ENCODE measurements at regions not wholly inside any gene's neighbourhood (a gene's known extent, or its start where the extent isn't known, plus 50 kb on each side); places are given as distances from the start of the nearest gene placed in this dataset.

GRCh38 chr22:48088251-48088650 lies 1325.8 kb downstream of the TBC1D22A start:
- DNase-seq (ENCODE audit: extremely low read depth in 1 of 2, low read depth in 1 of 2): no peak

DNA sequence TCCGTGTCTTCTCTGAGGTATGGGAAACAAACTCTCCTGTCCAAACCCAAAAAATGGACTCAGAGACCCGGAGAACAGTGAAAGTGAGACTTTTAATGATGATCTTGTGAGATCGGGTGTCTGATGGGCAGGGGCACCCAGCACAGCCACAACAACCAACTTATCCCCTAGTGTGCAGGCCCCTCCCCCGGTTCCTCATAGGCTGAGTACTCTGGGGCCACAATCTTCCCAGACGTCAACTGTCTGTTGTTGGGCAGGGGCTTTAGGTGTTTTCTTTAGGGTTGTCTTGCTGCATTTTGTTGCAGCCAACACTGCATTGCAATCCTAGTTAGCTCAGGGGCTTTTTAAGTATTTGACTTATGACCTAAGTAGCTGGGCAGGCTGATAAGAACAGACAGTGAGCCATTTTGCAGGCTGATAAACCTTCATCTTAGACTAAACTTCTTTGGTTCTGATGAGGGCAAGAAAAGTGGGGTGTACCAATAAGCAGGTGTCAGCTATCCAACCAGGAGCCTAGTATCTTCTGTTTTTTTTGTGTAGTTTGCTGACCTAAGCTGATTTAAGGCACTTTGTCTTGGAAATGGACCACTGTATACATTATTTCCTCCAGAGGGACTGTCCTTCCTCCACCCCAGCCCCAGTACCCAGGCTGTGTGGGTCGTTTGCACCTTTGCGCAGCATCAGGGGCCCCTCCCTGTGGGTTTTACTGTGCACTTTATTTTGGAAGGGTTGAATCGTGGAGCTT lies 1323.6 kb downstream of the TBC1D22A start:
- no peak for DNase-seq (ENCODE audit: extremely low read depth in 1 of 2, low read depth in 1 of 2)

GRCh38 chr22:48084729-48085050 lies 1322.2 kb downstream of the TBC1D22A start:
- DNase-seq (ENCODE audit: extremely low read depth in 1 of 2, low read depth in 1 of 2): no peak

DNA sequence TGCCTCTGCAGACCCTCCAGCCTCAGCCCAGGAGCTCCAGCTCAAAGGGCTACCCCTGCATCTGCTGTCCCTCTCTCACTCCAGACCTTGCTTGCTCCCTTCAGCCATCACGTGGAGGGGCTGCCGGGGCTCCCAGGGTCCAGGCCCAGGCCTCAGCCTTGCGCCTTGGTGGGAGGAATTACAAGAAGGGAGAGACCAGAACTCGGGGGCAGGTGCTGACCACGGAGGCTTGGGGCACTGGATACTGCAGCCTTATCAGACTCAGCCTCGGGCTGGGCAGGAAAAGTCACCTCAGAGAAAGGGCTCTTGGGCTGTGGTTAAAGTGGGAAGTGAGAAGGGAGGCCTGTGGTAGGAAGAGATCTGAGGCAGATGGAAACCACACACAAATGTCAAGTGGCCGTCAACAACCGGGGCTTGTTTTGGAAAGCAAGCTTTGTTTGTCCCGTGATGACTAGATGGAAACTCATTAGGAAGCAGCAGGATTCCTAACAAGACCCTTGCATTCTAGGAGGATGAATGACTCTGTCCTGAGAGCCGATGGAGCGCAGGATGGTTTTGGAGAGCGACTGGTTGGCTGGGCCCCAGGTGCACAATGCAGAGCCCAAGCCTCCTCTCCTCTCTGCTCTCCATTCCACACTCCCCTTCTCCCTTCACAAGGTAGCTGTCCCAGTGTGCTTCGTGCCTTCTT lies 1321.7 kb downstream of the TBC1D22A start:
- no peak for DNase-seq (ENCODE audit: extremely low read depth in 1 of 2, low read depth in 1 of 2)

GRCh38 chr22:48083502-48083901 lies 1321.1 kb downstream of the TBC1D22A start:
- DNase-seq (ENCODE audit: extremely low read depth in 1 of 2, low read depth in 1 of 2): no peak

GRCh38 chr22:48082284-48082683 lies 1319.8 kb downstream of the TBC1D22A start:
- DNase-seq (ENCODE audit: extremely low read depth in 1 of 2, low read depth in 1 of 2): no peak

GRCh38 chr22:48081281-48081680 lies 1318.8 kb downstream of the TBC1D22A start:
- no peak for DNase-seq (ENCODE audit: extremely low read depth in 1 of 2, low read depth in 1 of 2)

GRCh38 chr22:48080316-48081165 lies 1318.1 kb downstream of the TBC1D22A start:
- DNase-seq (ENCODE audit: extremely low read depth in 1 of 2, low read depth in 1 of 2): no peak

DNA sequence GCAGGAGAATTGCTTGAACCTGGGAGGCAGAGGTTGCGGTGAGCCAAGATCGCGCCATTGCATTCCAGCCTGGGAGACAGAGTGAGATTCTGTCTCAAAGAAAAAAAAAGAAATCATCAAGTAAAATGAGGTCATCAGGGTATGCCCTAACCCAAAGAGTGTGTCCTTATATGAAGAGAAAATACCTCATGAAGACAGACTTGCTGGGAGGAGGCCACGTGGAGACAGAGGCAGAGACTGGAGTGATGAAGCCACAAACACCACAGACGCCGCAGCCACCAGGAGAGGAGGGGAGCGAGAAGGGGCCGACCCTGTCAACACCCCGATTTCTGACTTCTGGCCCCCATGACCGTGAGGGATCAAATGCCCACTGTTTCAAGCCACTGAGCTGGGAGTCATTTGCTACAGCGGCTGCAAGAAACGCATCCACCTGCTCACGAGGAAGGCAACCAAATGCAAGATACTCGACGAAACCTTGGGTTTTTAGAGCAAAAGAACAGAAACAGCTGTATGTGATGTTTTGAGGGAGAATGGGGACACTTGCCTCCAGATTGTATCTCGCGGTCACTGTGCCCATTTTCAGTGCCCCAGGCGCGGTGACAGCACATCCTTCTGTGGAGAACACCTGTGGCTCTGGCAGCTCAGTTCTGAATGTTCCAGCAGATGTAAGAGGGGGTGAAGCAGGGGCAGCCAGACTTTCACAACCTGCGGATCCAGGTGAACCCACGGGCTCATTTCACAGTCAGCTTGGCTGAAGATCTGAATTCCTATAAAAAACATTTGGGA lies 1317.2 kb downstream of the TBC1D22A start:
- DNase-seq (ENCODE audit: extremely low read depth in 1 of 2, low read depth in 1 of 2): no peak

DNA sequence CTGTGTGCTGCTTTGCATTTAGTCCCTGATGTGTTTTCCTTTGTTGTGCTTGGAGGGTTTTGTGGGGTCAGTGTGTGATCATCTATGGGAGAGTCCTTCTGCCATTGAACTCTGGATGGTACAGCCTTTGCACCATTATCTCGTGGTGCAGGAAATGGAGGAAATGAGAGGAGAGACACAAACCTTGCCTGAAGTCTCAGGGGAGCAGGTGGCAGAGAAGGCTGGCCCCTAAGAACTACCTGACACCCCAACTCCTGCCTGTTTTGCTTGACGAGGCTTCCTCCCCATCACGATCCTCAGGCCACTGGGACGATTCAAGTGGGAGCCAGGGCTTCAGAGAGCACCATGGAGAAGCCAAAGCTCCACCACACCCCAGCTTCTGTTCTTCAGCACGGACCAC lies 1316.4 kb downstream of the TBC1D22A start:
- no peak for DNase-seq (ENCODE audit: extremely low read depth in 1 of 2, low read depth in 1 of 2)

GRCh38 chr22:48077699-48078098 lies 1315.2 kb downstream of the TBC1D22A start:
- no peak for DNase-seq (ENCODE audit: extremely low read depth in 1 of 2, low read depth in 1 of 2)

DNA sequence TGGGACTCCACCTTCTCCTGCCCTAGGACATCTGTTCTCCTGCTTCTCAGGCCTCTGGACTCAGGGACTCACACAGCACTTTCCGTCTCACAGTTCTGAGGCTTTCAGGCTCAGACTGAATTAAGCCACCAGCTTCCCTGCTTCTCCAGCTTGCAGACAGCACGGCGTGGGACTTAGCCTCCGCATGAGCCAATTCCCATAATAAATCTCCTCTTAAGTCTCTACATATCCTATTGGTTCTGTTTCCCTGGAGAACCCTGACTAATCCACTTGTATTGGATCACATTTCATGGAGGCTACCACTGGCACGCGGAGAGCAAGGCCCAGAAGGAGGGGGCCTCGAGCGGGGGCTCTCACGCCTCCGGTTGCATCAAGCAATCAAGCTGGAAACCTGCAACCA lies 1313.6 kb downstream of the TBC1D22A start:
- no peak for DNase-seq (ENCODE audit: extremely low read depth in 1 of 2, low read depth in 1 of 2)

DNA sequence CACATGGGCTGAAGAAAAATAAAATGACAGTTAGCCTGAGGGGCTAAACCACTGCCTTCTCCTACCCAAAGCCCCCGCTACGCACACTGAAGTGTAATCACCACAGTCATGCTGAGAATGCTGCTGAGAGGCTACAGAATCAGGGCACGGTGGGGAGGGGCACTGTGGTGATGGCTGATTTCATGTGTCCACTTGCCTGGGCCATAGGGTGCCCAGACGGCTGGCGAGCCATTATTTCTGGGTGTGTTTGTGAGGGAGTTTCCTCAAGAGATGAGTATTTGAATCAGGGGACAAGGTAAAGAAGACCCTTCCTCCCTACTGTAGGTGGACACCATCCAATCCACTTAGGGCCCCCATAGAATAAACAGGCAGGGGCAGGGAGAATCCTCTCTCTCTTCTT lies 1313.2 kb downstream of the TBC1D22A start:
- no peak for DNase-seq (ENCODE audit: extremely low read depth in 1 of 2, low read depth in 1 of 2)

GRCh38 chr22:48072777-48073176 lies 1310.3 kb downstream of the TBC1D22A start:
- DNase-seq (ENCODE audit: extremely low read depth in 1 of 2, low read depth in 1 of 2): no peak

DNA sequence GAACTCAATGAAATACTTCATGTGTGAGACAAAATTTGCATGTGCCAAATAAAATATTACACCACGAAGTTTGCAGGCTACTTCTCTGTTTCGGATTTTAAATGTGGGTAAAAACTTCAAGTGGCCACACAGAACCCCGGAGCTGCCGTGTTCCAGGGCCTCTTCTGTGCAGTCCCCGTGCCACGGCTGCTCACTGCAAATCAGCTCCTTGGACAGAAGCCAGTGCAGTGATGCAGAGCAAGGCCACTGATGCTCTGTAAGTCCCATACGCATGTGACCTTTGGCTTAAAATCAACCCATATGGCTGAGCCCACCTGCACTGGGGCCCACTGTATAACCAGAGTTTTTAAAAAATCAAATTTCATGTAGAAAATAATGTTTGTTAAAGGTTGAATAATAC lies 1309.4 kb downstream of the TBC1D22A start:
- DNase-seq (ENCODE audit: extremely low read depth in 1 of 2, low read depth in 1 of 2): no peak

DNA sequence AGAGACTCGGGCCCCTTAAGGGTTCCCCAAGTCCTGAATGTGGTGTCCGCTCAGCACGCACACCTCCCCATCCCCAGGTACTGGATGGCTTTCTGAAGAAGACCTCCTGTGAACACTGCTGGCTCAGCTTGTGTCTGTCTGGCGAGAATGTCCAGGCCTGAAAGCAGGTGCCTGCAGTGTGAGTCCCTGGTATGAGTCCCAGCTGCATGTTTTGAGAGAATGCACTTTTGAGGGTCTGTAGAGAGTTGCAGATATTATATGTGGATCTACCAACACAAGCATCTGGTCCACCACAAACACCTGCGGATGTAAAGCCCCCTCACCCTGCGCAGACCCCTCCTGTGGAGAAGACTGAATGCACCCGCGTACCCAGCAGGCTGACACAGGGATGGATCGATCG lies 1308.9 kb downstream of the TBC1D22A start:
- DNase-seq (ENCODE audit: extremely low read depth in 1 of 2, low read depth in 1 of 2): no peak

GRCh38 chr22:48070760-48071159 lies 1308.3 kb downstream of the TBC1D22A start:
- no peak for DNase-seq (ENCODE audit: extremely low read depth in 1 of 2, low read depth in 1 of 2)

GRCh38 chr22:48070083-48070482 lies 1307.6 kb downstream of the TBC1D22A start:
- DNase-seq (ENCODE audit: extremely low read depth in 1 of 2, low read depth in 1 of 2): no peak

DNA sequence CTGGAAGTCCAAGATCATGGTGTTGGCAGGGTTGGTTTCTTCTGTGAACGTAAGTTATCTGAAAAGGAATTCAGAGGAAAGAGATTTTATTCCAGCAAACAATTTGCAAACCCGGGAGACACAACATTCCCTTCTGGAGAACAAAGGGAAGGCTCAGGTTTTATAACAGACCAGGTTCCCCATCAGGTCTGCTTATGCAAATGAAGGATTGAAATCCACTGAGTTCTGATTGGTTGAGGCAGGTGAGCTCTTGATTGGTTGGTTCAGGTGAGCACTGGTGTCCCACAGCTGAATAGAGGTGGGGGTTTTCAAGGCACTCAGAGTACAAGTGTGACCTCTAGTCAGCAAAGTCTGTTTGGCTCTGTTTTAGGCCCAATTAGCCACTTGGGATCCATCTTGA lies 1306.8 kb downstream of the TBC1D22A start:
- DNase-seq (ENCODE audit: extremely low read depth in 1 of 2, low read depth in 1 of 2): no peak

- DNase-seq (ENCODE audit: extremely low read depth in 1 of 2, low read depth in 1 of 2): no peak
Observed at GRCh38 chr22:48068323-48068885, 1306.0 kb downstream of the TBC1D22A start.

DNA sequence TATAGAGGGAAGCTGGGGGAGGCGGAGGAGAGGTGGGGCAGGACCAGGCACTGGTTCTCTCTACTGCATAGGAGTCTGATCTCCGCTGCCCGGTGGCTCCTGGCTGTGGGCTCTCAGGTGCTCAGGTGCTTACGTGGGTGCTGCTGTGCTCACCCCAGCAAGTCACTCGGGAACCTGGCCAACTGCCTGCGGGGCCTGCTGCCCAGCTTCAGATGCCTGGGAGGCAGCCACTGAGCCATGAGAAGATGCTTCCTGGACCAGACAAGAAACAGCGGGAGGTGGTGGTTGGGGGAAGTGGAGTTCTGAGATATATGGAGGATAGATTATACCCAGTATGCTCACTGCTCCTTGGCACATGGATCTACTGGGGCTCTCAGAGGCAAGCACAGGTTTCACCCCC lies 1303.4 kb downstream of the TBC1D22A start:
- no peak for DNase-seq (ENCODE audit: extremely low read depth in 1 of 2, low read depth in 1 of 2)
